PC-9 (cell line): ENCODE measurements at regions not wholly inside any gene's neighbourhood (a gene's known extent, or its start where the extent isn't known, plus 50 kb on each side); places are given as distances from the start of the nearest gene placed in this dataset.

Source experiments
- BruUV-seq: library from RNA; stranded (reverse); fragments of 400-500 nt; replicated peaks from 2 replicates; lab custom pipeline; 2021; lab: Mats Ljungman, UMichigan
- CTCF ChIA-PET: fragments of 300-600 bp; sonication (Branson Sonifier 250); formaldehyde crosslinking; loops from one replicate; lab custom pipeline; 2022; ENCODE audit warnings: antibody characterized with exemption; lab: Charles Lee
- POLR2A ChIA-PET: fragments of 300-600 bp; sonication (Branson Sonifier 250); formaldehyde crosslinking; loops from one replicate; lab custom pipeline; 2022; ENCODE audit warnings: antibody characterized with exemption; ENCODE audit not compliant: unreplicated experiment; lab: Charles Lee
- DNase-seq, 2 experiments: peaks; one replicate each; pipeline versions ENCODE4 v3.0.0 to v3.0.0-alpha.2; 2015 to 2022; ENCODE audit warnings: mixed read lengths in 1 of 2
- H2AFZ ChIP-seq: fragments of 200-600 bp; sonication (generic); 2 replicates; pipeline ENCODE4 v1.8.1; 2017; ENCODE audit warnings: antibody characterized with exemption
- H3F3A ChIP-seq: fragments of 200-600 bp; sonication (generic); 2 replicates; pipeline ENCODE4 v1.8.1; 2017; ENCODE audit warnings: antibody characterized with exemption, mild to moderate bottlenecking, low read depth; ENCODE audit not compliant: insufficient read depth
- H3K27ac ChIP-seq: fragments of 200-600 bp; sonication (generic); 2 replicates; pipeline ENCODE4 v1.6.1; 2016; ENCODE audit warnings: mixed run types
- H3K27me3 ChIP-seq: fragments of 200-600 bp; sonication (generic); 2 replicates; pipeline ENCODE4 v1.6.1; 2016; ENCODE audit warnings: low read depth, mixed run types; ENCODE audit not compliant: insufficient read depth
- H3K36me3 ChIP-seq: fragments of 200-600 bp; sonication (generic); 2 replicates; pipeline ENCODE4 v1.6.1; 2016; ENCODE audit warnings: low read depth, mixed run types
- H3K4me1 ChIP-seq: fragments of 200-600 bp; sonication (generic); replicated peaks from 2 replicates; pipeline ENCODE4 v1.6.1; 2016; ENCODE audit warnings: mixed run types; ENCODE audit not compliant: insufficient read depth
- H3K4me2 ChIP-seq: fragments of 200-600 bp; sonication (generic); 2 replicates; pipeline ENCODE4 v1.6.1; 2017; ENCODE audit warnings: mixed run types
- H3K4me3 ChIP-seq: fragments of 200-600 bp; sonication (generic); 2 replicates; pipeline ENCODE4 v1.6.1; 2016; ENCODE audit warnings: mixed run types
- H3K79me2 ChIP-seq: fragments of 200-600 bp; sonication (generic); 2 replicates; pipeline ENCODE4 v1.6.1; 2017; ENCODE audit warnings: low read depth, mixed run types
- H3K9me2 ChIP-seq: fragments of 200-600 bp; sonication (generic); 2 replicates; pipeline ENCODE4 v1.8.1; 2017; ENCODE audit warnings: mild to moderate bottlenecking; ENCODE audit not compliant: insufficient read depth
- H3K9me3 ChIP-seq: fragments of 200-600 bp; sonication (generic); 2 replicates; pipeline ENCODE4 v1.8.1; 2016; ENCODE audit warnings: low read depth; ENCODE audit not compliant: insufficient read depth
- H4K20me1 ChIP-seq: fragments of 200-600 bp; sonication (generic); 2 replicates; pipeline ENCODE4 v1.8.1; 2017; ENCODE audit not compliant: insufficient read depth
- EZH2 ChIP-seq: fragments of 200-600 bp; sonication (generic); IDR thresholded peaks from 2 replicates; pipeline ENCODE4 v1.8.0; 2017; ENCODE audit warnings: antibody characterized with exemption, low read depth
- intact Hi-C: fragments of 100-400 bp; cut with micrococcal nuclease; formaldehyde crosslinking; loops from one replicate; pipeline ENCODE4 v1.10.0; 2022; ENCODE audit not compliant: unreplicated experiment
- TF ChIP-seq, protein P1 (sequence below): fragments of 200-600 bp; sonication (generic); conservative IDR thresholded peaks from 2 replicates; pipeline ENCODE4 v1.6.1; 2017; ENCODE audit warnings: mixed run types, antibody characterized with exemption, mild to moderate bottlenecking, moderate library complexity

DNA sequence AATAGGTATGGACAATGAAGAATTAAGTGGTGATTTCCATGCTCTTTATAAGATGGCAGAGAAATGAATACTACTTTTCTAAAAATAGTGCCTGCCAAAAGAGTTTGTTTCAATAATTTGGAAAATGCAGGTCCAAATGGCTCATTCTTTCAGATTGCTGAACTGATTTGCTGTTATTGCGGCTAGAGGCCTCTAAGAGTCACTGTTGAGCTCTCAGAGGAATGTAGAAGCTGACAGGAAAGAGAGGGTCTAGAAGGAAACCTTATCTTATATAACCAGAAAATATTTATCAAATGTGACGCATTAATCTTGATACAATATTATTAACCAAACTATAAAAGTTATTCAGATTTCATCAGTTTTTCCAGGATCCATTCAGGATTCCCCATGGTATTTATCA, 65.7 kb upstream of the PAGE1 start:
- TF ChIP-seq EZH2, result no peak
- TF ChIP-seq, protein P1, sequence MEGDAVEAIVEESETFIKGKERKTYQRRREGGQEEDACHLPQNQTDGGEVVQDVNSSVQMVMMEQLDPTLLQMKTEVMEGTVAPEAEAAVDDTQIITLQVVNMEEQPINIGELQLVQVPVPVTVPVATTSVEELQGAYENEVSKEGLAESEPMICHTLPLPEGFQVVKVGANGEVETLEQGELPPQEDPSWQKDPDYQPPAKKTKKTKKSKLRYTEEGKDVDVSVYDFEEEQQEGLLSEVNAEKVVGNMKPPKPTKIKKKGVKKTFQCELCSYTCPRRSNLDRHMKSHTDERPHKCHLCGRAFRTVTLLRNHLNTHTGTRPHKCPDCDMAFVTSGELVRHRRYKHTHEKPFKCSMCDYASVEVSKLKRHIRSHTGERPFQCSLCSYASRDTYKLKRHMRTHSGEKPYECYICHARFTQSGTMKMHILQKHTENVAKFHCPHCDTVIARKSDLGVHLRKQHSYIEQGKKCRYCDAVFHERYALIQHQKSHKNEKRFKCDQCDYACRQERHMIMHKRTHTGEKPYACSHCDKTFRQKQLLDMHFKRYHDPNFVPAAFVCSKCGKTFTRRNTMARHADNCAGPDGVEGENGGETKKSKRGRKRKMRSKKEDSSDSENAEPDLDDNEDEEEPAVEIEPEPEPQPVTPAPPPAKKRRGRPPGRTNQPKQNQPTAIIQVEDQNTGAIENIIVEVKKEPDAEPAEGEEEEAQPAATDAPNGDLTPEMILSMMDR, result peak; percentile 18; the same call in 1 of the 2 replicates
- H3K4me3 ChIP-seq, result no peak overlapping the region
- no peak overlapping the region for H2AFZ ChIP-seq
- H3K9me2 ChIP-seq, result no peaks in the 10 kb centered on the region
- ChIA-PET CTCF (no interaction called here), POLR2A (no interaction called here)
- BruUV-seq, result no TSS peak
- intact Hi-C loops, result no loop called here
- no peaks in the 10 kb centered on the region for H3K36me3 ChIP-seq
- no peak for DNase-seq
- no peaks in the 10 kb centered on the region for H3F3A ChIP-seq
- H3K27ac ChIP-seq, result no peak overlapping the region
- no peaks in the 10 kb centered on the region for H3K4me1 ChIP-seq
- H3K79me2 ChIP-seq, result no peaks in the 10 kb centered on the region
- H3K27me3 ChIP-seq, result no peaks in the 10 kb centered on the region
- H3K9me3 ChIP-seq, result no peaks in the 10 kb centered on the region
- H3K4me2 ChIP-seq, result no peak overlapping the region
- H4K20me1 ChIP-seq, result no peaks in the 10 kb centered on the region

DNA sequence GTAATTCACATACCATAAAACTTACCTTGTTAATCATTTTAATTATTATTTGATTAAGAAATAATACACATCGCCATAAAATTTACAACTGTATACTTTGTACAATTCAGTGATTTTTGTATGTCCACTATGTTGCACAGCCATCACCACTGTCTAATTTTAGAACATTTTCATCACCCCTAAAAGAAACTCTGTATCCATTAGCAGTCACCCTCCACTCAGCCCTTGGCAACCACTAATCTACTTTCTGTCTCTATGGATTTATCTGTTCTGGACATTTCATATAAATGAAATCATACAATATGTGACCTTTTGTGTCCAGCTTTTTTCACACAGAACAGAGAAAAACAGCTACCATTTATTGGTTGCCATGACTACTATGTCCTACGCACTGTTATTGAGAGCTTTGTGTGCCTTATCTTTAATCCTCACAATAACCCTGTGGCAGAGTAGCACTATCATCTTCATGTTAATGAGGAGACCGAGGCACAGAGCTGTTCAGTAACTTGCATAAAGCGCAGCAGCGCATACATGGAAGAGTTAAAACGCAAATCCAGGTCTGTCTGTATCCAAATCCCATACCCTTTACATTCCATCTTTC, 64.6 kb upstream of the PAGE1 start:
- Histone ChIP-seq H3K36me3 (no peaks in the 10 kb centered on the region), H3K4me3 (no peak overlapping the region), H3K4me2 (no peak overlapping the region), H3K27me3 (no peaks in the 10 kb centered on the region), H3K4me1 (no peaks in the 10 kb centered on the region), H2AFZ (no peak overlapping the region), H4K20me1 (no peaks in the 10 kb centered on the region), H3K9me3 (no peaks in the 10 kb centered on the region), H3K9me2 (no peaks in the 10 kb centered on the region), H3F3A (no peaks in the 10 kb centered on the region), H3K79me2 (no peaks in the 10 kb centered on the region), H3K27ac (no peak overlapping the region)
- POLR2A ChIA-PET, result no interaction called here
- BruUV-seq, result no TSS peak
- DNase-seq, result no peak
- CTCF ChIA-PET, result no interaction called here
- intact Hi-C loops, result no loop called here
- TF ChIP-seq, protein P1, result no peak
- TF ChIP-seq EZH2, result no peak

DNA sequence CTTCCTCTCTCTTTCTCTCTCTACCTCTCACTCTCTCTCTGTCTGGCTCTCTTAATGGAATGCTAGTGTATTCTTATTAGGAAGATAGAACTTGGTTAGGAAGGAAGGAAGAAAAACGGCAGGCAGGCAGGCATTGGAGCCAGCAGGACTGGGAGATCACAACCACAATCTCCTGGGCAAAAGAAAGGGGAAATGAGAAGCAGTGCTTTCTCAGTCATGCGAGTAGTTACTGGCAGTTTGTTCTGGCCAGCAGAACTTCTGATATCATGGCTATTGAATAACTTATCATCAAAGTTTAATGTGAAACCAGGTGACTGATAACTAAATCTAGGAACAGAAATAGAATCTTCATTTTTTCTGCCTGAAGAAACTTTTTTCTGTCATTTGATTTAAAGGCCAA, 60.9 kb upstream of the PAGE1 start:
- no peak for TF ChIP-seq EZH2
- TF ChIP-seq, protein P1, result no peak
- no peak overlapping the region for H3K4me2 ChIP-seq
- BruUV-seq, result no TSS peak
- H3K4me1 ChIP-seq, result no peaks in the 10 kb centered on the region
- no peaks in the 10 kb centered on the region for H3K79me2 ChIP-seq
- H3K9me3 ChIP-seq, result no peaks in the 10 kb centered on the region
- no peak for DNase-seq
- no peaks in the 10 kb centered on the region for H3F3A ChIP-seq
- H3K27ac ChIP-seq, result no peak overlapping the region
- CTCF ChIA-PET, result no interaction called here
- H3K36me3 ChIP-seq, result no peaks in the 10 kb centered on the region
- no peaks in the 10 kb centered on the region for H3K9me2 ChIP-seq
- H4K20me1 ChIP-seq, result no peaks in the 10 kb centered on the region
- intact Hi-C loops, result no loop called here
- POLR2A ChIA-PET, result no interaction called here
- H3K27me3 ChIP-seq, result no peaks in the 10 kb centered on the region
- H2AFZ ChIP-seq, result no peak overlapping the region
- no peak overlapping the region for H3K4me3 ChIP-seq
